Cortex of kidney (tissue), 1 donor: ENCODE measurements at regions not wholly inside any gene's neighbourhood (a gene's known extent, or its start where the extent isn't known, plus 50 kb on each side); places are given as distances from the start of the nearest gene placed in this dataset.

ENCODE experiments used
- DNase-seq: peaks from one replicate; lab custom pipeline; 2025; lab: John Stamatoyannopoulos, UW

- no peak for DNase-seq
These were observed 248.3 kb upstream of the CIBAR2 start for GRCh38 chr16:85360323-85361277.

- DNase-seq: no peak
These were observed 249.3 kb upstream of the CIBAR2 start for GRCh38 chr16:85361441-85362118.

GRCh38 chr16:85362443-85362842 is 250.2 kb upstream of the CIBAR2 start:
- no peak for DNase-seq

GRCh38 chr16:85363427-85363826 is 249.7 kb upstream of the GSE1 start:
- no peak for DNase-seq

GRCh38 chr16:85363881-85364280 is 249.2 kb upstream of the GSE1 start:
- DNase-seq: no peak

- DNase-seq: no peak
These were observed 248.6 kb upstream of the GSE1 start for GRCh38 chr16:85364323-85365040.

- no peak for DNase-seq
These were observed 248.0 kb upstream of the GSE1 start for GRCh38 chr16:85365120-85365519.

- no peak for DNase-seq
These were observed 246.9 kb upstream of the GSE1 start for GRCh38 chr16:85366031-85366763.

- no peak for DNase-seq
These were observed 245.6 kb upstream of the GSE1 start for GRCh38 chr16:85367485-85367884.

GRCh38 chr16:85369060-85369459 is 244.1 kb upstream of the GSE1 start:
- DNase-seq: no peak

GRCh38 chr16:85369741-85370528 is 243.2 kb upstream of the GSE1 start:
- no peak for DNase-seq

- DNase-seq: no peak
These were observed 242.6 kb upstream of the GSE1 start for GRCh38 chr16:85370543-85370880.

GRCh38 chr16:85370881-85371651 is 242.1 kb upstream of the GSE1 start:
- DNase-seq: no peak

- DNase-seq: no peak
These were observed 241.2 kb upstream of the GSE1 start for GRCh38 chr16:85371948-85372347.

- DNase-seq: no peak
These were observed 240.3 kb upstream of the GSE1 start for GRCh38 chr16:85372627-85373372.

- no peak for DNase-seq
These were observed 239.2 kb upstream of the GSE1 start for GRCh38 chr16:85373741-85374570.

- DNase-seq: no peak
These were observed 238.6 kb upstream of the GSE1 start for GRCh38 chr16:85374571-85374872.

- DNase-seq: no peak
These were observed 237.8 kb upstream of the GSE1 start for GRCh38 chr16:85375282-85375681.
